Tibial artery (tissue), 4 donors: ENCODE measurements at regions not wholly inside any gene's neighbourhood (a gene's known extent, or its start where the extent isn't known, plus 50 kb on each side); places are given as distances from the start of the nearest gene placed in this dataset.

Experiments
- DNase-seq, 2 donors: peaks; one replicate each; pipeline ENCODE4 v3.0.0-alpha.2; 2019
- H3K27ac ChIP-seq, 2 donors: fragments of 200-600 bp; sonication (generic) in 1 of 2; 1 replicate in 1 of 2; 2 replicates in 1 of 2; pipeline ENCODE4 v1.5.1; 2018 to 2019; ENCODE audit warnings: mild to moderate bottlenecking in 1 of 2
- H3K27me3 ChIP-seq, 2 donors: fragments of 200-600 bp; sonication (generic) in 1 of 2; one replicate each; pipeline versions ENCODE4 v1.5.1 to v1.6.0; 2016 to 2019
- H3K36me3 ChIP-seq, 3 donors: fragments of 200-600 bp; sonication (generic) in 2 of 3; one replicate each; pipeline ENCODE4 v1.5.1; 2016 to 2019; ENCODE audit warnings: mild to moderate bottlenecking in 2 of 3
- H3K4me1 ChIP-seq, 4 donors: fragments of 200-600 bp; sonication (generic) in 2 of 4; 1 replicate in 3 of 4; 2 replicates in 1 of 4; pipeline ENCODE4 v1.5.1; 2016 to 2019
- H3K4me3 ChIP-seq, 2 donors: fragments of 200-600 bp; sonication (generic) in 1 of 2; 1 replicate in 1 of 2; 2 replicates in 1 of 2; pipeline ENCODE4 v1.5.1; 2018 to 2019; ENCODE audit warnings: mild to moderate bottlenecking in 2 of 2
- H3K9me3 ChIP-seq, 3 donors: fragments of 200-600 bp; sonication (generic) in 1 of 3; one replicate each; pipeline ENCODE4 v1.5.1; 2016 to 2019
- intact Hi-C: fragments of 100-400 bp; cut with DNase I; formaldehyde crosslinking; loops from one replicate; pipeline ENCODE4 v1.15.0; 2023; ENCODE audit warnings: low total_unique reads
- TF ChIP-seq, protein P1 (sequence below), 2 experiments: fragments of 200-600 bp in 1 of 2; fragments of 450-650 bp in 1 of 2; IDR thresholded peaks; one replicate each; pipeline ENCODE4 v1.5.1; 2017 to 2019; ENCODE audit warnings: antibody characterized with exemption in 2 of 2, mild to moderate bottlenecking in 1 of 2, moderate library complexity in 1 of 2

DNA sequence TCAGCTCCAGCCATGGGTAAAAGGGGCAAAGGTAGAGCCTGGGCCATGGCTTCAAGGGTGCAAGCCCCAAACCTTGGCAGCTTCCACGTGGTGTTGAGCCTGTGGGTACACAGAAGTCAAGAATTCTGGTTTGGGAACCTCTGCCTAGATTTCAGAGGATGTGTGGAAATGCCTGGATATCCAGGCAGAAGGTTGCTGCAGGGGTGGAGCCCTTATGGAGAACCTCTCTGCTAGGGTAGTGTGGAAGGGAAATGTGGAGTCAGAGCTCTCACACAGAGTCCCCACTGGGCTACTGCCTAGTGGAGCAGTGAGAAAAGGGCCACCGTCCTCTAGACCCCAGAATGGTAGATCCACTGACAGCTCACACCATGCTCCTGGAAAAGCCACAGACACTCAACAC lies 117.1 kb downstream of the NREP start:
- no peaks in the 10 kb centered on the region for H3K27me3 ChIP-seq
- peaks cover 0 to 20% (median 13%) of the 10 kb centered on the region in 4 donors for H3K4me1 ChIP-seq
- H3K4me3 ChIP-seq, result no peak overlapping the region
- TF ChIP-seq, protein P1, sequence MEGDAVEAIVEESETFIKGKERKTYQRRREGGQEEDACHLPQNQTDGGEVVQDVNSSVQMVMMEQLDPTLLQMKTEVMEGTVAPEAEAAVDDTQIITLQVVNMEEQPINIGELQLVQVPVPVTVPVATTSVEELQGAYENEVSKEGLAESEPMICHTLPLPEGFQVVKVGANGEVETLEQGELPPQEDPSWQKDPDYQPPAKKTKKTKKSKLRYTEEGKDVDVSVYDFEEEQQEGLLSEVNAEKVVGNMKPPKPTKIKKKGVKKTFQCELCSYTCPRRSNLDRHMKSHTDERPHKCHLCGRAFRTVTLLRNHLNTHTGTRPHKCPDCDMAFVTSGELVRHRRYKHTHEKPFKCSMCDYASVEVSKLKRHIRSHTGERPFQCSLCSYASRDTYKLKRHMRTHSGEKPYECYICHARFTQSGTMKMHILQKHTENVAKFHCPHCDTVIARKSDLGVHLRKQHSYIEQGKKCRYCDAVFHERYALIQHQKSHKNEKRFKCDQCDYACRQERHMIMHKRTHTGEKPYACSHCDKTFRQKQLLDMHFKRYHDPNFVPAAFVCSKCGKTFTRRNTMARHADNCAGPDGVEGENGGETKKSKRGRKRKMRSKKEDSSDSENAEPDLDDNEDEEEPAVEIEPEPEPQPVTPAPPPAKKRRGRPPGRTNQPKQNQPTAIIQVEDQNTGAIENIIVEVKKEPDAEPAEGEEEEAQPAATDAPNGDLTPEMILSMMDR (IDR thresholded peaks at IDR 0.05), result no peak
- no peak overlapping the region for H3K27ac ChIP-seq
- no peaks in the 10 kb centered on the region for H3K9me3 ChIP-seq
- H3K36me3 ChIP-seq, result no peaks in the 10 kb centered on the region
- no peak for DNase-seq
- intact Hi-C loops, result no loop called here

DNA sequence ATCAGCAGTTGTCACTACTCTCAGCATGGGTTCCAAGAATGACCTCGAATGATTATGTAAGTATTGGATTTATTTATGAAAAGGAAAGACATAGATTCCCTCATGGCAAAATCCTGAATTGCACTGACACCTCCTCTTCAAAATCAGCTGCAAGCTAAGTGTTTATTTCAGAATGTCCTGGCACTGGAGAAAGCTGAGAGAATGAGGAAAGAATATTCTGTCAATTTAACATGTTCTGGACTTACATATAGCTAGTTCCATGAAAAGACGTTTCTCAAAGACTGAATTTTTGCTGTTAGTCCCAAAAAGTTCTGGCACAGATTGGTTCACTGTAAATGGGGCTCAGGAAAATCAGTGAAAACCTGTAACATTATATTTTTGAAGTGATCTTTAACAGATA lies 120.3 kb downstream of the NREP start:
- DNase-seq, result no peak
- intact Hi-C loops, result no loop called here
- H3K27me3 ChIP-seq, result no peaks in the 10 kb centered on the region
- no peak overlapping the region for H3K4me3 ChIP-seq
- no peaks in the 10 kb centered on the region for H3K36me3 ChIP-seq
- TF ChIP-seq, protein P1 (IDR thresholded peaks at IDR 0.05), result no peak
- no peaks in the 10 kb centered on the region for H3K9me3 ChIP-seq
- peaks cover 0 to 20% (median 13%) of the 10 kb centered on the region in 4 donors for H3K4me1 ChIP-seq
- no peak overlapping the region for H3K27ac ChIP-seq

DNA sequence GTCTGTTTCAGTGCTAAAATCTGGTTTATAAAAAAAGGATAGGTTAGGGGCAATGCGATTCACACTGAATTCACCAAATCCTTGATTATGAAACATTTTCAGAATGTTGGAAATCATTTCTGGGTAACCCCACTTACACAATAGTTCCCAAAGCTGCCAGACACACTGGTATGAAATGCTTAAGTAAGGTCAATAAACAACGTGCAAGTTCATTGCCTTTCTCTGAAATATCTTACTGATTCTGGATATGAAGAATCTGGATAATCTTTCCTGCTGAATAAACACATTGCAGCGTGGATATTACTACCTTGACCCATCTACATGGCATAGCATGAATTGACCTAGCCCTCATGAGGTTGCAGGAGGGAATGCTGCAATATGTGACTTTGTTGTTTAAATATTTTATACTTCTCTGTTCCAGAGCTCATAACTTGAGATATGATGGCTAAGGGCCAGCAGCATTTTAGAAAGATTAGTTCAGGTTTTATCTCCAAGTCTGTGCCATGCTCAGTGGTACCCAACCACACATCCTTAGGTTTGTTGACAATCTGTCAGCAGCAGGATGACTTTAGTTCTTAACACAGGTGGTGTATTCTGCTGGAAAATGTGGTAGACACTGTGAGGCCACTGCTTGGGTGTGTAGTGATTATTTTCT lies 121.0 kb downstream of the NREP start:
- no peaks in the 10 kb centered on the region for H3K9me3 ChIP-seq
- no peak for DNase-seq
- intact Hi-C loops, result no loop called here
- TF ChIP-seq, protein P1 (IDR thresholded peaks at IDR 0.05), result no peak
- H3K27ac ChIP-seq, result no peak overlapping the region
- peaks cover 0 to 15% (median 13%) of the 10 kb centered on the region in 4 donors for H3K4me1 ChIP-seq
- no peak overlapping the region for H3K4me3 ChIP-seq
- H3K27me3 ChIP-seq, result no peaks in the 10 kb centered on the region
- H3K36me3 ChIP-seq, result no peaks in the 10 kb centered on the region

DNA sequence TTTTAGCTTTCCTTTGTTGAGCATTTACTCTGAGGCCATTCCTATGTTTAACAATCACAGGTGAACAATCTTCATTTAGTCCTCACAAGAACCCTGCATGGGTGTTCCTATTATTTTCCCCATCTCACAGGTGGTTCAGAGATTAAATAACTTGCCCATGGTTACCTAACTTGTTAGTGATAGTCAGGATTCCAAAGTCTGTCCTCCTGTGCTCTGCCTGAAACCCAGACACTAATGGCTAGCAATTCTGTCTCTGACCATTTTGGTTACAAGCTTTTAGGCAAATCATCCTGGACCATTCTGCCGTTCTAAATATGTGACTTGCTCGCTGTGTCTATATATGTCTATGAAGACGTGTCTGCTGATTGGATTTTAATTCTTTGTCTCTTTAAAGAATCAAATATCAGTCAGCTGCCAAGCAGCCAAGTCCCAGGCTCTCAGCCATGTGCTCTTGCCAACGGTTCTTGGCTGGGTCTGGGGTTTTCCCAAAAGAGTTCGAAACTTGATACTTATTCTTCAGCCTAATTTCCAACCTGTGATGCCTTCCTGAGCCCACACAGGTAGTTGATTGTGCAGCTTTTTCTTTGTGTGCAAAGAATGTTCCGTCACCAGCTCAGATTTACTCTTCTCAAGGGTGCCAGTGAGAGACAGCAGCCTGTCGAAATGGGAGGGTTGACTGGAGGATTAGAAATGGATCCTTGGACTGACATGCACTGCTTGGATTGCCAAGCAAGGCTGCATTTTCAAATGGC lies 121.7 kb downstream of the NREP start:
- DNase-seq, result no peak
- TF ChIP-seq, protein P1 (IDR thresholded peaks at IDR 0.05), result no peak
- intact Hi-C loops, result no loop called here
- Histone ChIP-seq H3K27ac (no peak overlapping the region), H3K9me3 (no peaks in the 10 kb centered on the region), H3K4me1 (peaks cover 0 to 15% (median 13%) of the 10 kb centered on the region in 4 donors), H3K4me3 (no peak overlapping the region), H3K27me3 (no peaks in the 10 kb centered on the region), H3K36me3 (no peaks in the 10 kb centered on the region)

DNA sequence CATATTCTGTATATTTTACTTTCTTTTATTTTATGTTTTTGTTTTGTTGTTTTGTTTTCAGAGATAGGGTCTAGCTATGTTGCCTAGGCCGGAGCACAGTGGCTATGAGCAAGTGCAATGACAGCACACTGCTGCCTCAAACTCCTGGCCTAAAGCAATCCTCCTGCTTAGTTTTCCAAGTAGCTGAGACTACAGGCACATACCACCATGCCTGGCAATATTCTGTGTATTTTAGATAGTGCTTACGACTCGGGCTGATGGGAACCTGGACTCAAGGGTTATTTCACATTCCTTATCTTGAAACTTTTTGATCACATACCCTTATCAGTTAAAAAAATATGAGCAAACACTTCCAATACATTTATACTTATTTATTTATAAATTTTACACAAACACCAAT lies 119.0 kb upstream of the STARD4 start:
- intact Hi-C loops, result no loop called here
- H3K27me3 ChIP-seq, result no peaks in the 10 kb centered on the region
- TF ChIP-seq, protein P1 (IDR thresholded peaks at IDR 0.05), result no peak

More for the DNA sequence above, 119.0 kb upstream of the STARD4 start:
- no peak for DNase-seq
- Histone ChIP-seq H3K9me3 (no peaks in the 10 kb centered on the region), H3K27ac (no peak overlapping the region), H3K4me3 (no peak overlapping the region), H3K4me1 (peaks cover 0 to 26% (median 21%) of the 10 kb centered on the region in 4 donors), H3K36me3 (no peaks in the 10 kb centered on the region)
